ENCODE measurements at regions not wholly inside any gene's neighbourhood (a gene's known extent, or its start where the extent isn't known, plus 50 kb on each side); places are given as distances from the start of the nearest gene placed in this dataset.

GRCh38 chr1:106937104-106937503, 119.4 kb upstream of the PRMT6 start:
- TF ChIP-seq CTCF (IDR thresholded peaks at IDR 0.05) (no peak), ZFX (IDR thresholded peaks at IDR 0.05; ENCODE audit: borderline replicate concordance) (no peak)
- no peak overlapping the region for H3K27ac ChIP-seq

GRCh38 chr1:106944721-106945120, 111.8 kb upstream of the PRMT6 start:
- H3K27ac ChIP-seq = no peak overlapping the region

GRCh38 chr1:106952776-106953175, 103.7 kb upstream of the PRMT6 start:
- no peak for TF ChIP-seq ZFX (IDR thresholded peaks at IDR 0.05; ENCODE audit: borderline replicate concordance)
- no peak for TF ChIP-seq CTCF (IDR thresholded peaks at IDR 0.05)

More at GRCh38 chr1:106944721-106945120, 111.8 kb upstream of the PRMT6 start:
- TF ChIP-seq ZFX (IDR thresholded peaks at IDR 0.05; ENCODE audit: borderline replicate concordance) (no peak), CTCF (IDR thresholded peaks at IDR 0.05) (no peak)

GRCh38 chr1:106954661-106955229, 101.7 kb upstream of the PRMT6 start:
- no peak overlapping the region for H3K27ac ChIP-seq
- TF ChIP-seq ZFX (IDR thresholded peaks at IDR 0.05; ENCODE audit: borderline replicate concordance) (no peak), CTCF (IDR thresholded peaks at IDR 0.05) (no peak)

More at GRCh38 chr1:106952776-106953175, 103.7 kb upstream of the PRMT6 start:
- no peak overlapping the region for H3K27ac ChIP-seq

GRCh38 chr1:106956721-106957120, 99.8 kb upstream of the PRMT6 start:
- no peak overlapping the region for H3K27ac ChIP-seq
- TF ChIP-seq CTCF (IDR thresholded peaks at IDR 0.05) (no peak), ZFX (IDR thresholded peaks at IDR 0.05; ENCODE audit: borderline replicate concordance) (no peak)

GRCh38 chr1:106957795-106958194, 98.7 kb upstream of the PRMT6 start:
- peak; percentile 42 for TF ChIP-seq CTCF (IDR thresholded peaks at IDR 0.05)
- no peak for TF ChIP-seq ZFX (IDR thresholded peaks at IDR 0.05; ENCODE audit: borderline replicate concordance)
- H3K27ac ChIP-seq = no peak overlapping the region

GRCh38 chr1:106960412-106960811, 96.1 kb upstream of the PRMT6 start:
- H3K27ac ChIP-seq = no peak overlapping the region
- TF ChIP-seq ZFX (IDR thresholded peaks at IDR 0.05; ENCODE audit: borderline replicate concordance) = no peak
- TF ChIP-seq CTCF (IDR thresholded peaks at IDR 0.05) = no peak
